IPS DF 6.9 (cell line): ENCODE measurements at regions not wholly inside any gene's neighbourhood (a gene's known extent, or its start where the extent isn't known, plus 50 kb on each side); places are given as distances from the start of the nearest gene placed in this dataset.

Experiments
- DNase-seq: peaks from one replicate; pipeline ENCODE4 v3.0.0-alpha.2; 2013; ENCODE audit warnings: low read depth, low spot score
- H3K27ac ChIP-seq: one replicate; pipeline ENCODE4 v1.5.1; 2013; ENCODE audit warnings: low read length, control low read depth
- H3K27me3 ChIP-seq: 2 replicates; pipeline ENCODE4 v1.6.1; 2013; ENCODE audit warnings: mild to moderate bottlenecking, low read length; ENCODE audit not compliant: control insufficient read depth, insufficient read depth
- H3K36me3 ChIP-seq: 2 replicates; pipeline ENCODE4 v1.6.1; 2013; ENCODE audit warnings: low read length; ENCODE audit not compliant: control insufficient read depth, insufficient read depth
- H3K4me1 ChIP-seq: 2 replicates; pipeline ENCODE4 v1.6.1; 2013; ENCODE audit warnings: low read length; ENCODE audit not compliant: control insufficient read depth, insufficient read depth
- H3K4me3 ChIP-seq: 2 replicates; pipeline ENCODE4 v1.5.1; 2013; ENCODE audit warnings: mild to moderate bottlenecking, low read length
- H3K9me3 ChIP-seq: 2 replicates; pipeline ENCODE4 v1.6.1; 2013; ENCODE audit warnings: low read length, inconsistent platforms; ENCODE audit not compliant: control insufficient read depth, insufficient read depth
- whole genome bisulfite sequencing: extraction: QIAGEN DNeasy Blood & Tissue Kit; methylation state at CpG from one replicate; pipeline ENCODE4 v1.1.7; 2013; ENCODE audit warnings: mixed read lengths, missing lambda C conversion rate; ENCODE audit not compliant: insufficient read length, insufficient coverage; 5-methylcytosine and 5-hydroxymethylcytosine counted together

- no peaks in the 10 kb centered on the region for H3K9me3 ChIP-seq
- WGBS, result no CpG with 5 or more reads among the region's 6 CpGs
- no peak overlapping the region for H3K4me3 ChIP-seq
- no peaks in the 10 kb centered on the region for H3K36me3 ChIP-seq
- no peaks in the 10 kb centered on the region for H3K27me3 ChIP-seq
- DNase-seq, result no peak
- H3K4me1 ChIP-seq, result no peaks in the 10 kb centered on the region
- H3K27ac ChIP-seq, result no peak overlapping the region
Observed at GRCh38 chr6:28598757-28599686, 73.3 kb downstream of the GPX5 start.

GRCh38 chr6:28600245-28600644 is 74.6 kb downstream of the GPX5 start:
- no peak overlapping the region for H3K27ac ChIP-seq
- WGBS, result no CpG with 5 or more reads among the region's 7 CpGs
- no peak overlapping the region for H3K4me3 ChIP-seq
- H3K4me1 ChIP-seq, result no peaks in the 10 kb centered on the region
- H3K27me3 ChIP-seq, result no peaks in the 10 kb centered on the region
- DNase-seq, result no peak
- no peaks in the 10 kb centered on the region for H3K36me3 ChIP-seq
- no peaks in the 10 kb centered on the region for H3K9me3 ChIP-seq

GRCh38 chr6:28603891-28604290 is 78.2 kb downstream of the GPX5 start:
- H3K27ac ChIP-seq, result no peak overlapping the region

GRCh38 chr6:28606424-28607391 is 81.0 kb downstream of the GPX5 start:
- no peak for DNase-seq
- Histone ChIP-seq H3K4me3 (peak overlapping the region; percentile 82; the same call in 1 of the 2 replicates), H3K27me3 (no peaks in the 10 kb centered on the region), H3K27ac (no peak overlapping the region), H3K9me3 (no peaks in the 10 kb centered on the region), H3K36me3 (no peaks in the 10 kb centered on the region), H3K4me1 (no peaks in the 10 kb centered on the region)
- WGBS, result no CpG with 5 or more reads among the region's 30 CpGs

More at GRCh38 chr6:28603891-28604290, 78.2 kb downstream of the GPX5 start:
- no peak overlapping the region for H3K4me3 ChIP-seq
- no CpG with 5 or more reads among the region's 1 CpG for WGBS
- no peaks in the 10 kb centered on the region for H3K9me3 ChIP-seq
- no peaks in the 10 kb centered on the region for H3K27me3 ChIP-seq
- DNase-seq, result no peak
- H3K4me1 ChIP-seq, result no peaks in the 10 kb centered on the region
- H3K36me3 ChIP-seq, result no peaks in the 10 kb centered on the region

GRCh38 chr6:28607990-28608389 is 82.3 kb downstream of the GPX5 start:
- H3K4me3 ChIP-seq, result no peak overlapping the region
- H3K9me3 ChIP-seq, result no peaks in the 10 kb centered on the region
- H3K27me3 ChIP-seq, result no peaks in the 10 kb centered on the region
- no peak for DNase-seq
- H3K27ac ChIP-seq, result no peak overlapping the region
- no peaks in the 10 kb centered on the region for H3K4me1 ChIP-seq
- H3K36me3 ChIP-seq, result no peaks in the 10 kb centered on the region
- WGBS, result no CpG with 5 or more reads among the region's 9 CpGs

- no peak for DNase-seq
- Histone ChIP-seq H3K27ac (no peak overlapping the region), H3K4me3 (no peak overlapping the region), H3K9me3 (no peaks in the 10 kb centered on the region), H3K36me3 (no peaks in the 10 kb centered on the region), H3K4me1 (no peaks in the 10 kb centered on the region), H3K27me3 (no peaks in the 10 kb centered on the region)
- WGBS, result no CpG with 5 or more reads among the region's 3 CpGs
Observed at GRCh38 chr6:28609672-28610071, 84.0 kb downstream of the GPX5 start.

GRCh38 chr6:28615616-28615954 is 89.9 kb downstream of the GPX5 start:
- Histone ChIP-seq H3K27ac (no peak overlapping the region), H3K36me3 (no peaks in the 10 kb centered on the region), H3K9me3 (no peaks in the 10 kb centered on the region), H3K4me1 (no peaks in the 10 kb centered on the region), H3K27me3 (no peaks in the 10 kb centered on the region), H3K4me3 (no peak overlapping the region)
- no peak for DNase-seq
- WGBS, result no CpG with 5 or more reads among the region's 7 CpGs

- H3K27me3 ChIP-seq, result no peaks in the 10 kb centered on the region
- DNase-seq, result no peak
- no peaks in the 10 kb centered on the region for H3K9me3 ChIP-seq
- peak overlapping the region; percentile 5; the same call in 1 of the 2 replicates for H3K4me3 ChIP-seq
- WGBS, result no CpG with 5 or more reads among the region's 52 CpGs
- H3K36me3 ChIP-seq, result no peaks in the 10 kb centered on the region
- no peak overlapping the region for H3K27ac ChIP-seq
- H3K4me1 ChIP-seq, result no peaks in the 10 kb centered on the region
Observed at GRCh38 chr6:28615955-28616747, 90.5 kb downstream of the GPX5 start.

- no peaks in the 10 kb centered on the region for H3K4me1 ChIP-seq
- no peak overlapping the region for H3K27ac ChIP-seq
- no peaks in the 10 kb centered on the region for H3K27me3 ChIP-seq
- no peaks in the 10 kb centered on the region for H3K9me3 ChIP-seq
- H3K4me3 ChIP-seq, result no peak overlapping the region
- no peaks in the 10 kb centered on the region for H3K36me3 ChIP-seq
- no peak for DNase-seq
Observed at GRCh38 chr6:28618898-28619555, 93.3 kb downstream of the GPX5 start.
